ENCODE measurements at regions not wholly inside any gene's neighbourhood (a gene's known extent, or its start where the extent isn't known, plus 50 kb on each side); places are given as distances from the start of the nearest gene placed in this dataset.
"Not testable (repeated sequence)": the region's sequence is repeated elsewhere in the genome, so short reads cannot be mapped to it uniquely, and the experiment has no call there.

- Histone ChIP-seq H3K4me3 (ENCODE audit: low read depth, low read length) (no peak overlapping the region), H3K4me1 (ENCODE audit: insufficient read depth) (no peaks in the 10 kb centered on the region), H3K36me3 (ENCODE audit: insufficient read depth) (no peaks in the 10 kb centered on the region), H3K27ac (ENCODE audit: low read depth) (no peak overlapping the region)
- DNase-seq (ENCODE audit: extremely low spot score), result no peak
- WGBS, result 51% methylated on average over 5 of the region's 5 CpGs
These were observed 242.0 kb upstream of the MDGA2 start for GRCh38 chr14:47917344-47917954.

- not testable (repeated sequence) for H3K4me1 ChIP-seq (ENCODE audit: insufficient read depth); H3K4me3 ChIP-seq (ENCODE audit: low read depth, low read length); H3K27ac ChIP-seq (ENCODE audit: low read depth); H3K36me3 ChIP-seq (ENCODE audit: insufficient read depth); DNase-seq (ENCODE audit: extremely low spot score)
- WGBS, result 97% methylated on average over 24 of the region's 25 CpGs
These were observed 225.7 kb upstream of the MDGA2 start for GRCh38 chr14:47901141-47901540.

- no peak for DNase-seq (ENCODE audit: extremely low spot score)
- 74% methylated on average over 5 of the region's 5 CpGs for WGBS
- H3K4me1 ChIP-seq (ENCODE audit: insufficient read depth), result no peaks in the 10 kb centered on the region
- H3K36me3 ChIP-seq (ENCODE audit: insufficient read depth), result no peaks in the 10 kb centered on the region
- H3K4me3 ChIP-seq (ENCODE audit: low read depth, low read length), result no peak overlapping the region
- H3K27ac ChIP-seq (ENCODE audit: low read depth), result no peak overlapping the region
These were observed 224.3 kb upstream of the MDGA2 start for GRCh38 chr14:47899685-47900084.

GRCh38 chr14:47874350-47874749 is 198.9 kb upstream of the MDGA2 start:
- WGBS, result 90% methylated on average over 7 of the region's 7 CpGs
- Histone ChIP-seq H3K27ac (ENCODE audit: low read depth) (no peak overlapping the region), H3K4me1 (ENCODE audit: insufficient read depth) (no peaks in the 10 kb centered on the region), H3K4me3 (ENCODE audit: low read depth, low read length) (no peak overlapping the region), H3K36me3 (ENCODE audit: insufficient read depth) (no peaks in the 10 kb centered on the region)
- no peak for DNase-seq (ENCODE audit: extremely low spot score)

- Histone ChIP-seq H3K36me3 (ENCODE audit: insufficient read depth) (no peaks in the 10 kb centered on the region), H3K4me3 (ENCODE audit: low read depth, low read length) (no peak overlapping the region), H3K4me1 (ENCODE audit: insufficient read depth) (no peaks in the 10 kb centered on the region), H3K27ac (ENCODE audit: low read depth) (no peak overlapping the region)
- DNase-seq (ENCODE audit: extremely low spot score), result no peak
- 80% methylated on average over 2 of the region's 2 CpGs for WGBS
These were observed 197.2 kb upstream of the MDGA2 start for GRCh38 chr14:47872588-47872987.

GRCh38 chr14:47863441-47863840 is 188.0 kb upstream of the MDGA2 start:
- no peaks in the 10 kb centered on the region for H3K36me3 ChIP-seq (ENCODE audit: insufficient read depth)
- no peak overlapping the region for H3K4me3 ChIP-seq (ENCODE audit: low read depth, low read length)
- no peak for DNase-seq (ENCODE audit: extremely low spot score)
- no peak overlapping the region for H3K27ac ChIP-seq (ENCODE audit: low read depth)
- H3K4me1 ChIP-seq (ENCODE audit: insufficient read depth), result no peaks in the 10 kb centered on the region

- H3K27ac ChIP-seq (ENCODE audit: low read depth), result no peak overlapping the region
- no peaks in the 10 kb centered on the region for H3K36me3 ChIP-seq (ENCODE audit: insufficient read depth)
- WGBS, result 76% methylated on average over 4 of the region's 4 CpGs
- DNase-seq (ENCODE audit: extremely low spot score), result no peak
- no peak overlapping the region for H3K4me3 ChIP-seq (ENCODE audit: low read depth, low read length)
- no peaks in the 10 kb centered on the region for H3K4me1 ChIP-seq (ENCODE audit: insufficient read depth)
These were observed 182.2 kb upstream of the MDGA2 start for GRCh38 chr14:47857646-47858045.

- H3K36me3 ChIP-seq (ENCODE audit: insufficient read depth), result no peaks in the 10 kb centered on the region
- H3K4me3 ChIP-seq (ENCODE audit: low read depth, low read length), result no peak overlapping the region
- no peak for DNase-seq (ENCODE audit: extremely low spot score)
- 0% methylated on average over 1 of the region's 1 CpG for WGBS
- no peaks in the 10 kb centered on the region for H3K4me1 ChIP-seq (ENCODE audit: insufficient read depth)
- H3K27ac ChIP-seq (ENCODE audit: low read depth), result no peak overlapping the region
These were observed 176.9 kb upstream of the MDGA2 start for GRCh38 chr14:47852278-47852677.

GRCh38 chr14:47846008-47846407 is 170.6 kb upstream of the MDGA2 start:
- no peak for DNase-seq (ENCODE audit: extremely low spot score)
- WGBS, result 65% methylated on average over 4 of the region's 4 CpGs
- Histone ChIP-seq H3K36me3 (ENCODE audit: insufficient read depth) (no peaks in the 10 kb centered on the region), H3K4me3 (ENCODE audit: low read depth, low read length) (no peak overlapping the region), H3K4me1 (ENCODE audit: insufficient read depth) (no peaks in the 10 kb centered on the region), H3K27ac (ENCODE audit: low read depth) (no peak overlapping the region)

- DNase-seq (ENCODE audit: extremely low spot score), result no peak
- 92% methylated on average over 2 of the region's 2 CpGs for WGBS
- H3K36me3 ChIP-seq (ENCODE audit: insufficient read depth), result no peaks in the 10 kb centered on the region
- H3K4me3 ChIP-seq (ENCODE audit: low read depth, low read length), result no peak overlapping the region
- H3K27ac ChIP-seq (ENCODE audit: low read depth), result no peak overlapping the region
- no peaks in the 10 kb centered on the region for H3K4me1 ChIP-seq (ENCODE audit: insufficient read depth)
These were observed 167.8 kb upstream of the MDGA2 start for GRCh38 chr14:47843236-47843635.

- Histone ChIP-seq H3K27ac (ENCODE audit: low read depth) (no peak overlapping the region), H3K36me3 (ENCODE audit: insufficient read depth) (no peaks in the 10 kb centered on the region), H3K4me1 (ENCODE audit: insufficient read depth) (no peaks in the 10 kb centered on the region), H3K4me3 (ENCODE audit: low read depth, low read length) (no peak overlapping the region)
- DNase-seq (ENCODE audit: extremely low spot score), result no peak
These were observed 157.6 kb upstream of the MDGA2 start for GRCh38 chr14:47833011-47833410.

- no peak for DNase-seq (ENCODE audit: extremely low spot score)
- no peaks in the 10 kb centered on the region for H3K4me1 ChIP-seq (ENCODE audit: insufficient read depth)
- 86% methylated on average over 2 of the region's 2 CpGs for WGBS
- no peak overlapping the region for H3K27ac ChIP-seq (ENCODE audit: low read depth)
- H3K36me3 ChIP-seq (ENCODE audit: insufficient read depth), result no peaks in the 10 kb centered on the region
- no peak overlapping the region for H3K4me3 ChIP-seq (ENCODE audit: low read depth, low read length)
These were observed 151.4 kb upstream of the MDGA2 start for GRCh38 chr14:47826809-47827208.

GRCh38 chr14:47822326-47822725 is 146.9 kb upstream of the MDGA2 start:
- Histone ChIP-seq H3K36me3 (ENCODE audit: insufficient read depth) (no peaks in the 10 kb centered on the region), H3K4me1 (ENCODE audit: insufficient read depth) (no peaks in the 10 kb centered on the region), H3K4me3 (ENCODE audit: low read depth, low read length) (no peak overlapping the region), H3K27ac (ENCODE audit: low read depth) (no peak overlapping the region)
- 88% methylated on average over 1 of the region's 1 CpG for WGBS
- no peak for DNase-seq (ENCODE audit: extremely low spot score)

GRCh38 chr14:47821135-47821534 is 145.7 kb upstream of the MDGA2 start:
- WGBS, result 82% methylated on average over 1 of the region's 1 CpG
- H3K4me3 ChIP-seq (ENCODE audit: low read depth, low read length), result no peak overlapping the region

GRCh38 chr14:47790477-47790876 is 115.1 kb upstream of the MDGA2 start:
- H3K4me3 ChIP-seq (ENCODE audit: low read depth, low read length), result no peak overlapping the region
- H3K36me3 ChIP-seq (ENCODE audit: insufficient read depth), result no peaks in the 10 kb centered on the region
- 97% methylated on average over 6 of the region's 6 CpGs for WGBS
- H3K27ac ChIP-seq (ENCODE audit: low read depth), result no peak overlapping the region
- no peaks in the 10 kb centered on the region for H3K4me1 ChIP-seq (ENCODE audit: insufficient read depth)
- no peak for DNase-seq (ENCODE audit: extremely low spot score)

More at GRCh38 chr14:47821135-47821534, 145.7 kb upstream of the MDGA2 start:
- Histone ChIP-seq H3K27ac (ENCODE audit: low read depth) (no peak overlapping the region), H3K36me3 (ENCODE audit: insufficient read depth) (no peaks in the 10 kb centered on the region), H3K4me1 (ENCODE audit: insufficient read depth) (no peaks in the 10 kb centered on the region)
- no peak for DNase-seq (ENCODE audit: extremely low spot score)

Measured in urinary bladder (tissue), 3 donors.